ENCODE measurements at regions not wholly inside any gene's neighbourhood (a gene's known extent, or its start where the extent isn't known, plus 50 kb on each side); places are given as distances from the start of the nearest gene placed in this dataset.

DNA sequence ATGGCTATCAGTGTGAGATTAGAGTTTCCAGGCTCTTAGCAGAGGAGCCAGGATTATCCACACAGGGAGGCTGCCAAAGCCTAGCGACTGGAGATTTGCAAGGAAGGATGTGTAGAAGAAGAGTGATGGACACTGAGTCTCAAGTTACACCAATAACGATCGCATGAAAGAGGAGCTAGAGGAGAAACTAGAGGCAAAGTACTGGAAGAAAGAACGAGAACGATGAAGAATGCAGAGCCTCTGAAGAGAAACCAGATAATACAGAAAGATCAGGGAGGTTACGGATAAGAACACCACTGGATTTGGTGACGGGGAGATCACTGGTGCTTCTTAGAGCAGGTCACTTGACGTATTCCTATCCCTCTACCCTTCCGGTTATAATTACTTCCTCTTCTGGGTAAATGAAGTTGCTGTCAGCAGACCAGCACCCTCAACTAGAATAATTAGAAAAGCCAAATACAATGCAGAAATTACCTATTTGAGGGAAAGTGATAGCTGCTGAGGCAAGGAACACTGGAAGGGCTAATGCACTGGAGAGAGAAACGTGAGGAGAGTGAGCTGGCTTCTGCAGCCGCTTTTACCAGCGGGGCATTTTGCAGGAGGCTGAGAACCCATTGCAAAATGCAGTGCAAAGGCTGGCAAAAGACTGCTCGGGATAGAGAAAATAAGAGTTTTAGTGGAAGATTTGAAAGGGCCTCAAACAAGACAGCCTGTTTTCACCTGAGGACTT, 93.1 kb upstream of the HIF1A start:
- no peak for DNase-seq (ENCODE audit: insufficient read length, low spot score)
- TF ChIP-seq POU2F2 (IDR thresholded peaks at IDR 0.05; ENCODE audit: low read depth, low read length) = no peak
- FAIRE-seq = peak; percentile 13

DNA sequence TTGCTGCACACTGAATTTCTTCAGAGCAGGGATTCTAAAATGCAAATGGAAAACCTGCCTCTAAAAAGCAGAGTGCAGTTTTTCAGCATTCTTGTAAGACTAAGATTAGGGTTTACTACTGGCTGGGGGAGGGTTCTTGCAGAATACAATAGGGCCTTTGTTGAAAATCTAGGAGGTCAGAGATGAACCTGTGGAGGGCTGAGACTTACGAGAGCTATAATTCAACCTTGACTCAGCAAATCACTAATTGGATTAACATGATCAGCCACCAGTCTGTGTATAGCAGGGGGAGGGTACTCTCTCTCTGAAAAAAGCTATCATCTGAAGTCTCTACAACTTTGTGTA, 92.6 kb upstream of the HIF1A start:
- FAIRE-seq (no peak), DNase-seq (ENCODE audit: insufficient read length, low spot score) (no peak)
- TF ChIP-seq POLR2A (IDR thresholded peaks at IDR 0.05; ENCODE audit: low read depth, low read length) (no peak), SPI1 (IDR thresholded peaks at IDR 0.05; ENCODE audit: low read depth, low read length) (no peak), PAX5 (IDR thresholded peaks at IDR 0.05; ENCODE audit: insufficient read depth, low read length, severe bottlenecking) (no peak), POU2F2 (IDR thresholded peaks at IDR 0.05; ENCODE audit: low read depth, low read length) (no peak), TAF1 (IDR thresholded peaks at IDR 0.05; ENCODE audit: low read depth, low read length) (no peak), POLR2AphosphoS5 (IDR thresholded peaks at IDR 0.05; ENCODE audit: low read depth, low read length) (no peak)

DNA sequence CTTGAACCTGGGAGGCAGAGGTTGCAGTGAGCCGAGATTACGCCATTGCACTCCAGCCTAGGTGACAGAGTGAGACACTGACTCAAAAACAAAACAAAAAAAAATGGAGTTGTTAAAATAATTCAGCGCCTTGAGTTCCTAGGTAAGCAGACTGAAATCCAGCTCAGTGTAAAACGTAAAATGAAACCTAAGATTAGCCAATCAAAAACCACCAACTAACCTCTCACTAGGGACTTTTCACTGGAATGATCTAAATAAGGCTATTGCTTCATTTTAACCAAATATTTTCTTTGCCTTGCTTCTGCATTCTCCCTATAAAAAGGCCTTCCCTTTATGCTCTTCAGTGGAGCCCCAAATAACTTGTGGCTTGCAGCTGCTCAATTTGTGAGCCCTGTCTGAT, 91.6 kb upstream of the HIF1A start:
- TF ChIP-seq POLR2AphosphoS5 (IDR thresholded peaks at IDR 0.05; ENCODE audit: low read depth, low read length) (no peak), TAF1 (IDR thresholded peaks at IDR 0.05; ENCODE audit: low read depth, low read length) (no peak)
- DNase-seq (ENCODE audit: insufficient read length, low spot score) (no peak), FAIRE-seq (no peak)

DNA sequence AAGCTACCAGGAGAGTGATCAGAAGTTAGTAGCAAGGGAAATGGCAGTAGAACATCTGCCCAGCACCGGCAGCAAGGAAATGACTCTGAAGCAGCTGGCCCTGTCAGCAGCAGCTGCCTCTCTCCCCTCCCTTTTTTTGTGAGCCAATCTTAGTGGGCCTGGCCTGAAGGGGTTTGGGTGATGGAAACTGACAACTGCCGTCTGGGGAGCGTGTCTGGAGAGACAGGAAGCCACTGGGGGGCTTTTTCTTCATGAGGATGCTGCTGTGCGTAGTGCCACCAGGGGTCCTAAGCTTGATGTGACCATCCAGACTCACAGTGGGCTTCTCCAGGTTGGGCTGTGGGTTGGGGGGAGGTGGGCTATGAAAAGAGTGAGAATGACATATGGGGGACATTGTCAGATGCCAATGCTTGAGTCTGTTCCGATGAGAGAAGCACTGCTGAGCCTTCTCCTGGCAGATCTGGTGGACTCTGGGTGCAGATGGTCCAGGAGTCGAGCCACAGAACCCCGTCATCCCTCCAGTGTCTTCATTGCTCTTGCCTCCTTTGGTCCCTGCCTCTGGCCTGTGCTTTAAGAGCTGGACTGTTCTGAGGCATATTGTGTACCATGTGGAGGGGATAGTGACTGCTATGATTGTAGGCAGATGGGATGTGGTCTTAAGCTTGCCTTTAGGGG, 87.6 kb upstream of the HIF1A start:
- FAIRE-seq = no peak
- no peak for TF ChIP-seq SPI1 (IDR thresholded peaks at IDR 0.05; ENCODE audit: low read depth, low read length)
- TF ChIP-seq TAF1 (IDR thresholded peaks at IDR 0.05; ENCODE audit: low read depth, low read length) = no peak
- TF ChIP-seq POLR2AphosphoS5 (IDR thresholded peaks at IDR 0.05; ENCODE audit: low read depth, low read length) = no peak
- TF ChIP-seq PAX5 (IDR thresholded peaks at IDR 0.05; ENCODE audit: insufficient read depth, low read length, severe bottlenecking) = no peak
- TF ChIP-seq POLR2A (IDR thresholded peaks at IDR 0.05; ENCODE audit: low read depth, low read length) = no peak
- no peak for TF ChIP-seq POU2F2 (IDR thresholded peaks at IDR 0.05; ENCODE audit: low read depth, low read length)
- DNase-seq (ENCODE audit: insufficient read length, low spot score) = no peak

DNA sequence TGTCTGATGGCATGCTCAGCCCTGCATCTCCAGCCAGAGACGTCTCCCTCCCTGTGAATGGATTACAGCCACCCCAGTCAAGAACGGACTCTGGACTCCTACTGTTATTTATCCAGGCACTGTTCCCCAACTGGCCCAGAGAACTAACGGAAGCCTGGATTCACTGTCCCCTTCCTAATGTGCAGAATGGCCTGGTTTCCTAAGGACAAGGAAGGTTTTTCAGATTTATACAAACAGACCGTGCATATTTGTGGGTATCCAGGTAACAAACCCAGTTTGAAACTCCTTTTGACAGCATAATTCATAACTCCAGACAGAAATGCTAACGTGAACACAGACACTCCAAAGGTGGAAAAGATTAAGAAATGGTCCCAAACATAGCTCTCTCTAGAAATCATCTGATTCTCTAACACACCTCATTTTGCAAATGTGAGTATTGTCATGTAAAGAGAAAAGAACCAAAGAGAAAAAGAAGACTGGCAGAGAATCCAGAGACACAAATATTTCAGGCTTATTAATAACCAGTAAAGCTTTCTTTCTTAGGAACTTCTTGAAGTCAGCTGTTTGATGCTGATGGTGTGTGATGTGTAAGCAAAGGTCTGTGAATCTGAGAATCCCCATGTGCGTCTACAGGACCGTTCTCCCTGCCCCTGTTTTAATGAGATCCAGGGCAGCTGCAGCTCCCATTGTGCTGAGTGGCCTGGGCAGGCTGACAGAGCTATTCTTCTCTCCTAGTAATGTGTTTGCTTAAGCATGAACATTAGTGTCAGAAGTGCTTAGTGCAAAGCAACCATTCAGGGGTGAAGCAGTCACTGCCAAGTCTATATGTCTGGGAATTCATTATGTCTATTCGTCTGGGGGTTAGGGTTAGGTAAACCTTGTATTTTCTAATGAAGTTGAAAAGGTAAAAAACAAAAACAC, 86.8 kb upstream of the HIF1A start:
- DNase-seq (ENCODE audit: insufficient read length, low spot score) = no peak

DNA sequence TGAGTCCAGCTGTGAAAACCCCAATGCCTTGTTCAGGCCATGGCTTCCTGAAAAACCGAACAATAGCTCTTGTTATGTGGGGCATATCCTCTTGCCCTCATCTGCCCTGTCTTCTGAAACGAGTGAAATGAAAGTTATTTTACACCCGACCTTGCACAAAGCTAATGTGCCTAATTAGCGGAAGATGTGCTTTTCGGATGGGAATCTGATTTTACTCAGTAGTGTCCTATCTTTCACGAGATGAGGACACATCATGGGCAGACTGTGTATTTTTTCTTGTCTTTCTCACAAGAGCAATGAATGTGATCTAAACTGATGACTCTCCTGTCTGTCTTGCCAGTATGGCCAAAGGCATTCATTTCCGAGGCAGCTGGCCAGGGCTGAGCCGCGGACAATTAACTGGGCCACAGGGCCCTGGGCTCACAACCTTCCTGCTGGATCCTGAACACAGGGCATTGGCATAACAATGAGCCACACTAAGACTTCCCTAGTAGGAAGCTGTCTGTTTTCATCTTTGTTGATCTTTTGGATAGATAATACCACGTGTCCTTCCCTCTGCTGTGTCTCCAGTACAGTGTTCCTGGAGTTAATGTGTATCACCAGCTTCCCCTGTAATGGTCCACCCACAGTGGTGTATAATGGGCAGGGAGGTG, 86.0 kb upstream of the HIF1A start:
- DNase-seq (ENCODE audit: insufficient read length, low spot score) (no peak), FAIRE-seq (no peak)
- no peak for TF ChIP-seq POLR2AphosphoS5 (IDR thresholded peaks at IDR 0.05; ENCODE audit: low read depth, low read length)
- TF ChIP-seq SPI1 (IDR thresholded peaks at IDR 0.05; ENCODE audit: low read depth, low read length) = no peak
- no peak for TF ChIP-seq POU2F2 (IDR thresholded peaks at IDR 0.05; ENCODE audit: low read depth, low read length)
- TF ChIP-seq POLR2A (IDR thresholded peaks at IDR 0.05; ENCODE audit: low read depth, low read length) = no peak
- no peak for TF ChIP-seq PAX5 (IDR thresholded peaks at IDR 0.05; ENCODE audit: insufficient read depth, low read length, severe bottlenecking)
- TF ChIP-seq TAF1 (IDR thresholded peaks at IDR 0.05; ENCODE audit: low read depth, low read length) = no peak

More for the DNA sequence above, 86.8 kb upstream of the HIF1A start:
- no peak for FAIRE-seq
- TF ChIP-seq POLR2AphosphoS5 (IDR thresholded peaks at IDR 0.05; ENCODE audit: low read depth, low read length) (no peak), TAF1 (IDR thresholded peaks at IDR 0.05; ENCODE audit: low read depth, low read length) (no peak), PAX5 (IDR thresholded peaks at IDR 0.05; ENCODE audit: insufficient read depth, low read length, severe bottlenecking) (no peak), POLR2A (IDR thresholded peaks at IDR 0.05; ENCODE audit: low read depth, low read length) (no peak), POU2F2 (IDR thresholded peaks at IDR 0.05; ENCODE audit: low read depth, low read length) (no peak), SPI1 (IDR thresholded peaks at IDR 0.05; ENCODE audit: low read depth, low read length) (no peak)

DNA sequence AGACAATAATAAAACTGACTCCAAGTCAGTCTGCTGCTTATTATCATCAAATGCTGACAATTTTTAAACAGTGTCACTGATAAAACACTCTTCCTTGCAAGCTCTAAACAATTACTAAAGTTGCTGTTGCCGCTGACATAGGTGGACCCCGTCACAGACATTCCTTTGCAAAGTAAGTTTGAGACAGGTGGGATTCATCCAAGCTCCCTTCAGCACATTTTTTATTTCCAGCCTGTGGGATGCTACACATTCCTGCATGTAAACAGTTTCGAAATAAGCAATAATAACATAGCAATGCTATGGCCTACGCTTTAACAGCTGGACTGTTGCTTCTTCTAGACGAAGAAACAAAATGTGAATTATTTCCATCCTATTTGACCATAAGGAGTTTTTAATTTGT, 85.4 kb upstream of the HIF1A start:
- no peak for DNase-seq (ENCODE audit: insufficient read length, low spot score)

DNA sequence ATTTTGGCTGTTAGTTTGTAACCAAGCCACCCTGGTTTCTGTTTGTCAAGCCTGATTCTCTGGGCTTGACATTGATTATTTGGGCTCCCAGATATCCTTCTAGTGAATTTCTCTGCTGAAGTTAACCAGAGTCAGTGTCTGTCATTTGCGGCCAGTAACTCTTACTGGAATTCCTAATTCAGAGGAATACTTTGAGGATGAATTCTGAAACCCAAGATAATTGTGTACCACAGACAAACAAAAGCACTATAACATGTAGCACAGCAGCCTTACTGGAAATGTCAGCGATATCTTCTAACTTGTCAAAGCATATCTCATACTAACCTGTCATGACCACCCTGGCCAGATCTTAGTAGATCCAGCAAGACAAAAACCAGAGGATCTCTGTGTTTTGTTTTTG, 84.4 kb upstream of the HIF1A start:
- DNase-seq (ENCODE audit: insufficient read length, low spot score) (no peak), FAIRE-seq (no peak)
- TF ChIP-seq POLR2AphosphoS5 (IDR thresholded peaks at IDR 0.05; ENCODE audit: low read depth, low read length) (no peak), POU2F2 (IDR thresholded peaks at IDR 0.05; ENCODE audit: low read depth, low read length) (no peak), POLR2A (IDR thresholded peaks at IDR 0.05; ENCODE audit: low read depth, low read length) (no peak), SPI1 (IDR thresholded peaks at IDR 0.05; ENCODE audit: low read depth, low read length) (no peak), PAX5 (IDR thresholded peaks at IDR 0.05; ENCODE audit: insufficient read depth, low read length, severe bottlenecking) (no peak), TAF1 (IDR thresholded peaks at IDR 0.05; ENCODE audit: low read depth, low read length) (no peak)

More for the DNA sequence above, 85.4 kb upstream of the HIF1A start:
- TF ChIP-seq POLR2AphosphoS5 (IDR thresholded peaks at IDR 0.05; ENCODE audit: low read depth, low read length) (no peak), PAX5 (IDR thresholded peaks at IDR 0.05; ENCODE audit: insufficient read depth, low read length, severe bottlenecking) (no peak), TAF1 (IDR thresholded peaks at IDR 0.05; ENCODE audit: low read depth, low read length) (no peak), POU2F2 (IDR thresholded peaks at IDR 0.05; ENCODE audit: low read depth, low read length) (no peak), POLR2A (IDR thresholded peaks at IDR 0.05; ENCODE audit: low read depth, low read length) (no peak), SPI1 (IDR thresholded peaks at IDR 0.05; ENCODE audit: low read depth, low read length) (no peak)
- FAIRE-seq = no peak
